Dendritic cell treated with granulocyte-macrophage colony-stimulating factor and Interleukin-4, amounts not matched to agents 40 ng/mL and 50 ng/mL, for 4 days (primary cell): ENCODE measurements at regions not wholly inside any gene's neighbourhood (a gene's known extent, or its start where the extent isn't known, plus 50 kb on each side); places are given as distances from the start of the nearest gene placed in this dataset.
"Not testable (repeated sequence)": the region's sequence is repeated elsewhere in the genome, so short reads cannot be mapped to it uniquely, and the experiment has no call there.

Source experiments
- H3K27ac Mint-ChIP-seq: one replicate; pipeline ENCODE4 v1.8.0; 2022; ENCODE audit warnings: mild to moderate bottlenecking, mixed read lengths
- H3K27me3 Mint-ChIP-seq: one replicate; pipeline ENCODE4 v1.8.0; 2022; ENCODE audit warnings: mild to moderate bottlenecking, mixed read lengths
- H3K36me3 Mint-ChIP-seq: one replicate; pipeline ENCODE4 v1.8.0; 2022; ENCODE audit warnings: low read depth, mixed read lengths
- H3K4me1 Mint-ChIP-seq: one replicate; pipeline ENCODE4 v1.8.0; 2022; ENCODE audit warnings: low read depth, mixed read lengths
- H3K4me3 Mint-ChIP-seq: one replicate; pipeline ENCODE4 v1.8.0; 2022; ENCODE audit warnings: mild to moderate bottlenecking, moderate library complexity, mixed read lengths
- H3K9me3 Mint-ChIP-seq: one replicate; pipeline ENCODE4 v1.8.0; 2022; ENCODE audit warnings: mixed read lengths
- intact Hi-C: fragments of 100-400 bp; cut with micrococcal nuclease; formaldehyde crosslinking; loops from one replicate; pipeline ENCODE4 v1.15.0; 2022

GRCh38 chr3:198139513-198140167 is 179.6 kb downstream of the LMLN start:
- H3K4me1 Mint-ChIP-seq, H3K9me3 Mint-ChIP-seq, H3K27me3 Mint-ChIP-seq, H3K4me3 Mint-ChIP-seq, H3K27ac Mint-ChIP-seq, intact Hi-C loops, H3K36me3 Mint-ChIP-seq: not testable (repeated sequence)

GRCh38 chr3:198143300-198144137 is 183.5 kb downstream of the LMLN start:
- H3K36me3 Mint-ChIP-seq, H3K27ac Mint-ChIP-seq, H3K27me3 Mint-ChIP-seq, H3K4me3 Mint-ChIP-seq, H3K9me3 Mint-ChIP-seq, intact Hi-C loops: not testable (repeated sequence)
- H3K4me1 Mint-ChIP-seq = peaks cover 21% of the 10 kb centered on the region

GRCh38 chr3:198145231-198145784 is 185.3 kb downstream of the LMLN start:
- intact Hi-C loops, H3K27me3 Mint-ChIP-seq, H3K4me3 Mint-ChIP-seq, H3K9me3 Mint-ChIP-seq, H3K36me3 Mint-ChIP-seq: not testable (repeated sequence)
- peak overlapping the region; percentile 52 for H3K27ac Mint-ChIP-seq
- H3K4me1 Mint-ChIP-seq = peaks cover 29% of the 10 kb centered on the region

- H3K4me3 Mint-ChIP-seq, H3K27me3 Mint-ChIP-seq, H3K9me3 Mint-ChIP-seq, intact Hi-C loops, H3K27ac Mint-ChIP-seq, H3K36me3 Mint-ChIP-seq: not testable (repeated sequence)
- H3K4me1 Mint-ChIP-seq = peaks cover 33% of the 10 kb centered on the region
These were observed 186.1 kb downstream of the LMLN start for GRCh38 chr3:198146070-198146469.

- intact Hi-C loops = not testable (repeated sequence)
These were observed 186.6 kb downstream of the LMLN start for GRCh38 chr3:198146559-198147164.

GRCh38 chr3:198147213-198147612 is 187.2 kb downstream of the LMLN start:
- H3K27me3 Mint-ChIP-seq, H3K27ac Mint-ChIP-seq, H3K4me3 Mint-ChIP-seq, H3K36me3 Mint-ChIP-seq, H3K9me3 Mint-ChIP-seq, intact Hi-C loops: not testable (repeated sequence)
- peaks cover 41% of the 10 kb centered on the region for H3K4me1 Mint-ChIP-seq

More at GRCh38 chr3:198146559-198147164, 186.6 kb downstream of the LMLN start:
- not testable (repeated sequence) for H3K4me3 Mint-ChIP-seq, H3K9me3 Mint-ChIP-seq, H3K27ac Mint-ChIP-seq, H3K36me3 Mint-ChIP-seq, H3K27me3 Mint-ChIP-seq
- peaks cover 38% of the 10 kb centered on the region for H3K4me1 Mint-ChIP-seq

GRCh38 chr3:198147993-198148392 is 188.0 kb downstream of the LMLN start:
- H3K4me3 Mint-ChIP-seq, H3K36me3 Mint-ChIP-seq, intact Hi-C loops, H3K27me3 Mint-ChIP-seq, H3K9me3 Mint-ChIP-seq, H3K27ac Mint-ChIP-seq: not testable (repeated sequence)
- H3K4me1 Mint-ChIP-seq = peaks cover 45% of the 10 kb centered on the region

GRCh38 chr3:198149904-198150303 is 189.9 kb downstream of the LMLN start:
- H3K36me3 Mint-ChIP-seq, H3K27me3 Mint-ChIP-seq, intact Hi-C loops, H3K9me3 Mint-ChIP-seq, H3K4me3 Mint-ChIP-seq: not testable (repeated sequence)
- Mint-ChIP-seq H3K4me1 (peaks cover 47% of the 10 kb centered on the region), H3K27ac (peak overlapping the region; percentile 59)

GRCh38 chr3:198151867-198152266 is 191.8 kb downstream of the LMLN start:
- H3K4me1 Mint-ChIP-seq = peaks cover 39% of the 10 kb centered on the region
- H3K27ac Mint-ChIP-seq = peak overlapping the region; percentile 39
- intact Hi-C loops, H3K27me3 Mint-ChIP-seq, H3K36me3 Mint-ChIP-seq, H3K4me3 Mint-ChIP-seq, H3K9me3 Mint-ChIP-seq: not testable (repeated sequence)

- H3K9me3 Mint-ChIP-seq, H3K27me3 Mint-ChIP-seq, H3K4me3 Mint-ChIP-seq, H3K36me3 Mint-ChIP-seq, H3K27ac Mint-ChIP-seq, intact Hi-C loops: not testable (repeated sequence)
- H3K4me1 Mint-ChIP-seq = peaks cover 15% of the 10 kb centered on the region
These were observed 195.8 kb downstream of the LMLN start for GRCh38 chr3:198155771-198156170.

- intact Hi-C loops, H3K27ac Mint-ChIP-seq, H3K4me3 Mint-ChIP-seq, H3K9me3 Mint-ChIP-seq, H3K36me3 Mint-ChIP-seq, H3K4me1 Mint-ChIP-seq, H3K27me3 Mint-ChIP-seq: not testable (repeated sequence)
These were observed 197.3 kb downstream of the LMLN start for GRCh38 chr3:198157231-198157868.

- H3K27ac Mint-ChIP-seq, H3K4me3 Mint-ChIP-seq, H3K27me3 Mint-ChIP-seq, intact Hi-C loops, H3K4me1 Mint-ChIP-seq, H3K9me3 Mint-ChIP-seq, H3K36me3 Mint-ChIP-seq: not testable (repeated sequence)
These were observed 198.0 kb downstream of the LMLN start for GRCh38 chr3:198158007-198158406.

- H3K36me3 Mint-ChIP-seq, H3K4me3 Mint-ChIP-seq, H3K4me1 Mint-ChIP-seq, H3K27me3 Mint-ChIP-seq, H3K27ac Mint-ChIP-seq, intact Hi-C loops, H3K9me3 Mint-ChIP-seq: not testable (repeated sequence)
These were observed 207.5 kb downstream of the LMLN start for GRCh38 chr3:198167339-198168039.
